GM20000 (cell line): ENCODE measurements at regions not wholly inside any gene's neighbourhood (a gene's known extent, or its start where the extent isn't known, plus 50 kb on each side); places are given as distances from the start of the nearest gene placed in this dataset.

ENCODE experiments used
- DNase-seq: peaks from one replicate; pipeline ENCODE4 v3.0.0; 2012; ENCODE audit warnings: low spot score
- CTCF ChIP-seq: IDR thresholded peaks from 2 replicates; pipeline ENCODE4 v1.5.1; 2012; ENCODE audit warnings: mild to moderate bottlenecking, control low read depth; ENCODE audit errors: extremely low read depth, missing control alignments

- DNase-seq = no peak
- TF ChIP-seq CTCF = no peak
Measured at GRCh38 chr12:127504874-127505273, 762.1 kb upstream of the TMEM132C start.

DNA sequence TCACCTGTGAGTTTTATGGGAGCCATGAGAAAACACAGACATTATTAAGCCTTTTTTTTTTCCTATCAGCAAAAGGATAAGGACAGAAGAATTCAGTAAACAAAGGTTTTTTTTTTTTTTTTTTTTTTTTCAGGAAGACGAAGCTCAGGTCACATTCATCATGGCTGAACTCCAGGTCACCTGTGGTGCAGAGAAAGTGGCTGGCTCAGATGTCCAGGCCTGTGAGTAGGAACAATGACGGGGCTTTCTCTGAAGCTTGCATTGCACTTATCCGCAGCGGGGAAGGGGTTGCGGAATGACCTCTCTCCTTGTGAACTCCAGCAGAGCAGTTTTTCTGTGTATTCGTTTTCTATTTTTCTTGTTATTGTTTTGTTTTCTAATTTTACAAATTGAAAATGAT, 759.6 kb upstream of the TMEM132C start:
- no peak for DNase-seq

DNA sequence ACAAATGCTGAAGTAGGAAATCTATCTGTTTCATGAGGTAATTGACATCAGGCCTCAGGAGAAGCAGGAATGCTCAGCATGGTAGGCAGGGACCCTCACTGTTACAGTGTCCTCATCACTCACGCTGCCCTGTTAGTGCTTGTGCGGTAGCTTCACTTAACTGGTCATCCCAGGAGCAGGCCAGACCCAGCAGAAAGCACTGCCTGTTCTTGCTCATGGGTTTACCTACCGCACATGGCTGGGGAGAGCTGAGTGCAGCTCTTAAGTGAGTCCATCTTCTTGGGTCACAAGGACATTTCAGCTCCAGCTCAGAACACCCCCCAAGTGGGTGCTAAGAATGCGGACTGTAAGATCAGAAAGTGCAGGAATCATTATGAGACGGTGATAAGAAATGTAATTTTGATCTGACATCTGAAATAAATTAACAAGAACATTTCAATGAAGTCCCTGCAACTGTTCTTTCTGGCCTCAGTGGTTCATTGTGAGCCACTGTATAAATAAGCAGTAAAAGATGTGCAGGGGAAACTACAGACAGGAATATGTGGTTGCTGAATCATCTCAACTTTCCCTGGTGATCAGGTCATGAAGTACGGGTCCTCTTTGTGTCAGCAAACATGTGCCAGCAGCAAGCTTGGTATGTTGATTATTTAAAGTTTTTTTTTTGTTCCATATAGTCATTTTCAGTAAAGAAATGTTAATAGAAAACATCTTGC, 757.7 kb upstream of the TMEM132C start:
- no peak for TF ChIP-seq CTCF
- no peak for DNase-seq

More for the DNA sequence above, 759.6 kb upstream of the TMEM132C start:
- no peak for TF ChIP-seq CTCF

DNA sequence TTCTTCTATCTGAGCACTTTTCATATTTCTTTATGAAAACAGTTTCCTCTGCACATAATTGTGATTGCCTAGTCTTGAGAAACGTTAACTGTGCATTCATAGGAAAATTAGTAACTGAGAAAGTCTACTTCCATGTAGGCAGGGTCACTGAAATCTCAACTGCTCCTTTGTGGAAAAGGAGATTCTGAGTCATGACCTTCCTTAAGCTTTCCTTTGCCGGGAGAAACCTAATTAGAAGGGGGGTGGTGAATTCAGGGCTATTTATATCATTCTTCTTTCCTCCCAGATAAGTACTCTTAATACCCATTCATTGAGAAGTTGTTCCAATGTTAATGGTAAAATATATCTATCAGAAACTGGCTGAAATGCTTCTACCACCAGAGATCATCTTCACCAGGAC, 751.0 kb upstream of the TMEM132C start:
- DNase-seq = no peak
- no peak for TF ChIP-seq CTCF

GRCh38 chr12:127516467-127516866, 750.5 kb upstream of the TMEM132C start:
- DNase-seq = no peak
- TF ChIP-seq CTCF = no peak

DNA sequence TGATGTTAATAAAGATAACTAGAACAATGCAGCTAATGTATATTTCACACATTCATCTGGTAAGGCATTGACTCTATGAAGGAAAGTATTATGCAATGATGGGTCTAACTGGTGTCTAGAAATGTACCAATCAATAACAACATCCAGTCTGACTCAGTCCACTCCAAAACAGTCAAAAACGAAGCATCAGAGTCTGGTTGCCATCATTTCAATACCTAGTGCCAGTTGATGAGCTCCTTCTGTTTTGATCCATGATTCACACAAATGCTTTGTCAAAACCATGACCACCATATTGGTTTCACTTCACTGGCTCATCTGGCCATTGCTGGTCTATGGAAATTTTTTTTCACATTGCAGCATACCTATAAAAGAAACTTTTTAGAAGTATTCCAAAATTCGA, 747.2 kb upstream of the TMEM132C start:
- TF ChIP-seq CTCF = no peak
- no peak for DNase-seq

DNA sequence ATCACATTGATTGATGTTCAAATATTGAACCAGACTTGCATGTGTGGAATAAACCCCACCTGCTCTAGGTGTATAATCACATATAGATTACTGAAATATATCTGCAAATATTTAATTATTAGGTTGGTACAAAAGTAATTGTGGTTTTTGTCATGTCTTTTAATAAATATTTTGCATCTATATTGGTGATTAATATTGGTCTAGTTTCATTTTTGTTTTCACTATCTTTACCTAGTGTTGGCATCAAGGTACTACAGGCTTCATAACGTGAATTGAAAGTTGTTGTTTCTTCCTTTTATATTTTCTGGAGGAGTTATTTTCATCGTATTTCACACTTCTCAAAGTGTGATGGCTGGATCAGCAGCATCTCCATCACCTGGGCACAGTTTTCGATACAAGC, 740.0 kb upstream of the TMEM132C start:
- no peak for TF ChIP-seq CTCF
- DNase-seq = no peak
